ENCODE measurements at regions not wholly inside any gene's neighbourhood (a gene's known extent, or its start where the extent isn't known, plus 50 kb on each side); places are given as distances from the start of the nearest gene placed in this dataset.

- Histone ChIP-seq H3K9me3 (no peaks in the 10 kb centered on the region), H3K27me3 (no peaks in the 10 kb centered on the region), H3K4me3 (no peak overlapping the region), H3K27ac (no peak overlapping the region), H3K36me3 (no peaks in the 10 kb centered on the region), H3K4me1 (no peaks in the 10 kb centered on the region)
- ATAC-seq (no peak), DNase-seq (no peak)
- TF ChIP-seq CTCF (IDR thresholded peaks at IDR 0.05), result no peak
- intact Hi-C loops (cut with DNase I), result no loop called here
Observed at GRCh38 chr7:9181356-9181755, 747.9 kb downstream of the NXPH1 start.

GRCh38 chr7:9186730-9187129, 753.3 kb downstream of the NXPH1 start:
- H3K9me3 ChIP-seq, result no peaks in the 10 kb centered on the region
- no peak for DNase-seq
- H3K27me3 ChIP-seq, result no peaks in the 10 kb centered on the region
- H3K4me1 ChIP-seq, result no peaks in the 10 kb centered on the region
- no peaks in the 10 kb centered on the region for H3K36me3 ChIP-seq
- H3K4me3 ChIP-seq, result no peak overlapping the region
- ATAC-seq, result no peak
- H3K27ac ChIP-seq, result no peak overlapping the region
- intact Hi-C loops (cut with DNase I), result no loop called here
- no peak for TF ChIP-seq CTCF (IDR thresholded peaks at IDR 0.05)

GRCh38 chr7:9189703-9190102, 756.3 kb downstream of the NXPH1 start:
- intact Hi-C loops (cut with DNase I), result no loop called here

GRCh38 chr7:9192969-9193368, 759.6 kb downstream of the NXPH1 start:
- no peaks in the 10 kb centered on the region for H3K4me1 ChIP-seq
- TF ChIP-seq CTCF (IDR thresholded peaks at IDR 0.05), result no peak
- no peaks in the 10 kb centered on the region for H3K9me3 ChIP-seq
- no peaks in the 10 kb centered on the region for H3K27me3 ChIP-seq
- intact Hi-C loops (cut with DNase I), result no loop called here
- H3K27ac ChIP-seq, result no peak overlapping the region
- DNase-seq, result no peak
- H3K4me3 ChIP-seq, result no peak overlapping the region
- no peaks in the 10 kb centered on the region for H3K36me3 ChIP-seq
- ATAC-seq, result no peak

More at GRCh38 chr7:9189703-9190102, 756.3 kb downstream of the NXPH1 start:
- DNase-seq (peak in 1 of 4 donors; percentile 8), ATAC-seq (no peak)
- H3K4me1 ChIP-seq, result no peaks in the 10 kb centered on the region
- H3K27ac ChIP-seq, result no peak overlapping the region
- H3K9me3 ChIP-seq, result no peaks in the 10 kb centered on the region
- TF ChIP-seq CTCF (IDR thresholded peaks at IDR 0.05), result no peak
- H3K36me3 ChIP-seq, result no peaks in the 10 kb centered on the region
- H3K27me3 ChIP-seq, result no peaks in the 10 kb centered on the region
- H3K4me3 ChIP-seq, result no peak overlapping the region

GRCh38 chr7:9200626-9201025, 767.2 kb downstream of the NXPH1 start:
- no peaks in the 10 kb centered on the region for H3K36me3 ChIP-seq
- TF ChIP-seq CTCF (IDR thresholded peaks at IDR 0.05), result no peak
- intact Hi-C loops (cut with DNase I), result no loop called here
- ATAC-seq, result no peak
- no peak for DNase-seq
- H3K4me3 ChIP-seq, result no peak overlapping the region
- H3K27ac ChIP-seq, result no peak overlapping the region
- H3K9me3 ChIP-seq, result no peaks in the 10 kb centered on the region
- no peaks in the 10 kb centered on the region for H3K4me1 ChIP-seq
- no peaks in the 10 kb centered on the region for H3K27me3 ChIP-seq

All from left lung (tissue), 4 donors.